Keratinocyte (primary cell): ENCODE measurements at regions not wholly inside any gene's neighbourhood (a gene's known extent, or its start where the extent isn't known, plus 50 kb on each side); places are given as distances from the start of the nearest gene placed in this dataset.

Experiments
- DNase-seq: peaks from one replicate; pipeline ENCODE4 v3.0.0-alpha.2; 2011; ENCODE audit warnings: low read depth, missing footprints, low spot score
- FAIRE-seq: peaks from 2 replicates; lab custom pipeline; 2011; peaks lifted over from hg19 to GRCh38; lab: Jason Lieb, UNC
- H2AFZ ChIP-seq: 2 replicates; pipeline ENCODE4 v1.6.0; 2012; ENCODE audit warnings: low read length, control low read depth, inconsistent platforms; ENCODE audit not compliant: control insufficient read depth
- H3K27ac ChIP-seq: 2 replicates; pipeline ENCODE4 v1.5.1; 2011; ENCODE audit warnings: low read length; ENCODE audit not compliant: control insufficient read depth, insufficient read depth
- H3K27me3 ChIP-seq: 3 replicates; pipeline ENCODE4 v1.6.0; 2011; ENCODE audit warnings: low read length; ENCODE audit not compliant: control insufficient read depth, insufficient read depth; ENCODE audit errors: extremely low read depth
- H3K36me3 ChIP-seq, 2 experiments: 2 replicates in 1 of 2; 3 replicates in 1 of 2; pipeline ENCODE4 v1.5.1; 2011; ENCODE audit warnings: low read length in 2 of 2, mild to moderate bottlenecking in 1 of 2; ENCODE audit not compliant: control insufficient read depth in 2 of 2, insufficient read depth in 2 of 2; ENCODE audit errors: extremely low read depth in 1 of 2
- H3K4me1 ChIP-seq: 3 replicates; pipeline ENCODE4 v1.5.1; 2011; ENCODE audit warnings: low read length; ENCODE audit not compliant: control insufficient read depth, insufficient read depth; ENCODE audit errors: extremely low read depth
- H3K4me2 ChIP-seq: 3 replicates; pipeline ENCODE4 v1.6.0; 2011; ENCODE audit warnings: low read depth, low read length; ENCODE audit not compliant: control insufficient read depth, insufficient read depth; ENCODE audit errors: extremely low read depth
- H3K4me3 ChIP-seq, 3 experiments: fragments of 200-600 bp in 1 of 3; sonication (generic) in 1 of 3; 2 replicates in 2 of 3; 3 replicates in 1 of 3; pipeline ENCODE4 v1.5.1; 2011 to 2016; ENCODE audit warnings: low read length in 3 of 3, mild to moderate bottlenecking in 3 of 3, control low read depth in 2 of 3, inconsistent platforms in 1 of 3, low read depth in 1 of 3, mixed read lengths in 1 of 3, mixed run types in 1 of 3, moderate library complexity in 1 of 3; ENCODE audit not compliant: control insufficient read depth in 2 of 3, insufficient read depth in 2 of 3; ENCODE audit errors: extremely low read depth in 1 of 3
- H3K79me2 ChIP-seq: 2 replicates; pipeline ENCODE4 v1.6.0; 2012; ENCODE audit warnings: low read length; ENCODE audit not compliant: control insufficient read depth, insufficient read depth
- H3K9ac ChIP-seq: 3 replicates; pipeline ENCODE4 v1.6.0; 2011; ENCODE audit warnings: low read length; ENCODE audit not compliant: control insufficient read depth, insufficient read depth; ENCODE audit errors: extremely low read depth
- H3K9me1 ChIP-seq: 3 replicates; pipeline ENCODE4 v1.6.0; 2011; ENCODE audit warnings: low read length; ENCODE audit not compliant: control insufficient read depth, insufficient read depth; ENCODE audit errors: extremely low read depth
- H3K9me3 ChIP-seq: 2 replicates; pipeline ENCODE4 v1.5.1; 2012; ENCODE audit warnings: low read depth, low read length; ENCODE audit not compliant: control insufficient read depth
- H4K20me1 ChIP-seq: 3 replicates; pipeline ENCODE4 v1.6.0; 2011; ENCODE audit warnings: low read length; ENCODE audit not compliant: control insufficient read depth, insufficient read depth; ENCODE audit errors: extremely low read depth
- EZH2 ChIP-seq: IDR thresholded peaks from one replicate; pipeline ENCODE4 v1.6.1; 2012; ENCODE audit warnings: inconsistent platforms, mild to moderate bottlenecking, low read length, moderate library complexity
- dilution Hi-C: fragments of 300-500 bp; cut with MboI; formaldehyde crosslinking; loops from one replicate; pipeline ENCODE4 v1.7.0; 2020; ENCODE audit warnings: low sequenced_read_pairs; ENCODE audit not compliant: extremely low pct_ligation_motif_present
- TF ChIP-seq, protein P1 (sequence below), 3 experiments: IDR thresholded peaks in 1 of 3; conservative IDR thresholded peaks in 1 of 3; optimal IDR thresholded peaks in 1 of 3; 2 replicates in 2 of 3; 3 replicates in 1 of 3; pipeline versions ENCODE3 to v1.5.1; 2011; ENCODE audit warnings: low read length in 3 of 3, mild to moderate bottlenecking in 3 of 3, moderate library complexity in 2 of 3, control low read depth in 1 of 3, inconsistent platforms in 1 of 3; ENCODE audit not compliant: insufficient read depth in 2 of 3; ENCODE audit errors: extremely low read depth in 1 of 3

- H3K27ac ChIP-seq, result no peak overlapping the region
- FAIRE-seq (no peak), DNase-seq (no peak)
- H4K20me1 ChIP-seq, result no peaks in the 10 kb centered on the region
- no peaks in the 10 kb centered on the region for H3K27me3 ChIP-seq
- TF ChIP-seq, protein P1, sequence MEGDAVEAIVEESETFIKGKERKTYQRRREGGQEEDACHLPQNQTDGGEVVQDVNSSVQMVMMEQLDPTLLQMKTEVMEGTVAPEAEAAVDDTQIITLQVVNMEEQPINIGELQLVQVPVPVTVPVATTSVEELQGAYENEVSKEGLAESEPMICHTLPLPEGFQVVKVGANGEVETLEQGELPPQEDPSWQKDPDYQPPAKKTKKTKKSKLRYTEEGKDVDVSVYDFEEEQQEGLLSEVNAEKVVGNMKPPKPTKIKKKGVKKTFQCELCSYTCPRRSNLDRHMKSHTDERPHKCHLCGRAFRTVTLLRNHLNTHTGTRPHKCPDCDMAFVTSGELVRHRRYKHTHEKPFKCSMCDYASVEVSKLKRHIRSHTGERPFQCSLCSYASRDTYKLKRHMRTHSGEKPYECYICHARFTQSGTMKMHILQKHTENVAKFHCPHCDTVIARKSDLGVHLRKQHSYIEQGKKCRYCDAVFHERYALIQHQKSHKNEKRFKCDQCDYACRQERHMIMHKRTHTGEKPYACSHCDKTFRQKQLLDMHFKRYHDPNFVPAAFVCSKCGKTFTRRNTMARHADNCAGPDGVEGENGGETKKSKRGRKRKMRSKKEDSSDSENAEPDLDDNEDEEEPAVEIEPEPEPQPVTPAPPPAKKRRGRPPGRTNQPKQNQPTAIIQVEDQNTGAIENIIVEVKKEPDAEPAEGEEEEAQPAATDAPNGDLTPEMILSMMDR (optimal IDR thresholded peaks at IDR 0.05 in 1 of 3, IDR thresholded peaks at IDR 0.05 in 1 of 3, conservative IDR thresholded peaks at IDR 0.05 in 1 of 3; ENCODE audit: extremely low read depth in 1 of 3, insufficient read depth in 2 of 3, low read length in 3 of 3), result no peak
- TF ChIP-seq EZH2, result no peak
- no peaks in the 10 kb centered on the region for H3K36me3 ChIP-seq
- H2AFZ ChIP-seq, result no peak overlapping the region
- H3K4me2 ChIP-seq, result no peak overlapping the region
- dilution Hi-C loops, result no loop called here
- no peak overlapping the region for H3K4me3 ChIP-seq
- H3K9me3 ChIP-seq, result no peaks in the 10 kb centered on the region
- H3K9ac ChIP-seq, result no peak overlapping the region
- H3K79me2 ChIP-seq, result no peaks in the 10 kb centered on the region
- H3K4me1 ChIP-seq, result no peaks in the 10 kb centered on the region
- no peaks in the 10 kb centered on the region for H3K9me1 ChIP-seq
Observed at GRCh38 chr4:65265526-65265925, 404.8 kb downstream of the EPHA5 start.

DNA sequence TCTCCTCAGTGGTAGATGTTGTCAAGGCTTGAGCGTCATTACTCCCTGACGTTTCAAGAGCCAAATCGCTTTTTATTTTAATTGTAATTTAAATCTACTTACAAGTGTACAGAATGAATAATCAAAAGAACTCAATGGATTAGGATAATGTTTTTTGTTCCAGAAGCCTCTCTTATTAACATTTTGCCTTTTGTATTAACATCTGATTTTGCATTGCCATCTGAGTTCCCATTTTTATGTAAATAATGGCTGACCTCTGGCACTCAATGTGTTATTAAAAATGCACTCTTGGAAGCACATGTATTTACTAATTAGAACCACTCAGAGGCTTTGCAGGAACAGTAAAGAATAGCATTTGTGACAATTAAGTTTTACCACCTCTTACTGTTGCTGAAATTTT is 411.0 kb downstream of the EPHA5 start:
- no peak overlapping the region for H3K4me3 ChIP-seq
- no peaks in the 10 kb centered on the region for H3K27me3 ChIP-seq
- no peaks in the 10 kb centered on the region for H3K9me1 ChIP-seq
- no peak overlapping the region for H2AFZ ChIP-seq
- no peak for FAIRE-seq
- dilution Hi-C loops, result no loop called here
- no peak overlapping the region for H3K27ac ChIP-seq
- no peak overlapping the region for H3K4me2 ChIP-seq
- DNase-seq, result no peak
- no peak overlapping the region for H3K9ac ChIP-seq
- no peaks in the 10 kb centered on the region for H3K9me3 ChIP-seq
- TF ChIP-seq, protein P1 (optimal IDR thresholded peaks at IDR 0.05 in 1 of 3, IDR thresholded peaks at IDR 0.05 in 1 of 3, conservative IDR thresholded peaks at IDR 0.05 in 1 of 3; ENCODE audit: extremely low read depth in 1 of 3, insufficient read depth in 2 of 3, low read length in 3 of 3), result no peak
- TF ChIP-seq EZH2, result no peak
- H3K36me3 ChIP-seq, result no peaks in the 10 kb centered on the region
- no peaks in the 10 kb centered on the region for H3K79me2 ChIP-seq
- no peaks in the 10 kb centered on the region for H3K4me1 ChIP-seq
- no peaks in the 10 kb centered on the region for H4K20me1 ChIP-seq
